Endothelial cell of umbilical vein (primary cell): ENCODE measurements at regions not wholly inside any gene's neighbourhood (a gene's known extent, or its start where the extent isn't known, plus 50 kb on each side); places are given as distances from the start of the nearest gene placed in this dataset.
"Not testable (repeated sequence)": the region's sequence is repeated elsewhere in the genome, so short reads cannot be mapped to it uniquely, and the experiment has no call there.

ENCODE experiments used
- BruUV-seq: library from RNA; stranded (reverse); fragments of 400-500 nt; replicated peaks from 2 replicates; lab custom pipeline; 2021; lab: Mats Ljungman, UMichigan
- CTCF ChIA-PET: fragments of 300-600, 350-600 bp; sonication (Branson Sonifier 250); formaldehyde crosslinking; loops from one replicate; lab custom pipeline; 2021; ENCODE audit warnings: antibody characterized with exemption, inconsistent platforms; lab: Charles Lee
- POLR2A ChIA-PET: fragments of 300-600, 350-600 bp; sonication (Branson Sonifier 250); formaldehyde crosslinking; loops from one replicate; lab custom pipeline; 2021; ENCODE audit warnings: antibody characterized with exemption, inconsistent platforms; lab: Charles Lee
- DNase-seq: peaks from one replicate; pipeline ENCODE4 v3.0.0-alpha.2; 2011; ENCODE audit warnings: low read depth, low spot score
- FAIRE-seq: peaks from 2 replicates; lab custom pipeline; 2011; peaks lifted over from hg19 to GRCh38; lab: Jason Lieb, UNC
- H2AFZ ChIP-seq: 2 replicates; pipeline ENCODE4 v1.6.0; 2012; ENCODE audit warnings: low read depth, low read length, control low read depth, inconsistent platforms
- H3K27ac ChIP-seq: 2 replicates; pipeline ENCODE4 v1.5.1; 2011; ENCODE audit warnings: low read depth, mild to moderate bottlenecking, control low read depth, low read length, moderate library complexity; ENCODE audit not compliant: insufficient read depth
- H3K27me3 ChIP-seq, 2 experiments: 2 replicates each; pipeline versions ENCODE4 v1.6.0 to v1.6.1; 2011; ENCODE audit warnings: low read length in 2 of 2, mixed read lengths in 1 of 2; ENCODE audit not compliant: control insufficient read depth in 2 of 2, insufficient read depth in 2 of 2
- H3K36me3 ChIP-seq, 2 experiments: 2 replicates in 1 of 2; 3 replicates in 1 of 2; pipeline ENCODE4 v1.5.1; 2011; ENCODE audit warnings: low read length in 2 of 2, mild to moderate bottlenecking in 1 of 2, moderate library complexity in 1 of 2; ENCODE audit not compliant: control insufficient read depth in 2 of 2, insufficient read depth in 2 of 2; ENCODE audit errors: extremely low read depth in 1 of 2
- H3K4me1 ChIP-seq: 3 replicates; pipeline ENCODE4 v1.5.1; 2011; ENCODE audit warnings: mild to moderate bottlenecking, low read length; ENCODE audit not compliant: control insufficient read depth, insufficient read depth; ENCODE audit errors: extremely low read depth
- H3K4me2 ChIP-seq: 2 replicates; pipeline ENCODE4 v1.6.1; 2011; ENCODE audit warnings: low read length, control low read depth, mixed read lengths; ENCODE audit not compliant: insufficient read depth
- H3K4me3 ChIP-seq, 3 experiments: fragments of 200-600 bp in 1 of 3; sonication (generic), shearing (Covaris generic) in 1 of 3; replicated peaks in 1 of 3; 2 replicates each; pipeline ENCODE4 v1.5.1; 2011 to 2016; ENCODE audit warnings: control low read depth in 3 of 3, low read length in 3 of 3, mild to moderate bottlenecking in 2 of 3, inconsistent platforms in 1 of 3, low read depth in 1 of 3, moderate library complexity in 1 of 3; ENCODE audit not compliant: insufficient read depth in 1 of 3
- H3K79me2 ChIP-seq: 2 replicates; pipeline ENCODE4 v1.6.0; 2012; ENCODE audit warnings: low read length, inconsistent platforms; ENCODE audit not compliant: control insufficient read depth, insufficient read depth
- H3K9ac ChIP-seq: replicated peaks from 2 replicates; pipeline ENCODE3; 2011; ENCODE audit warnings: low read length, control low read depth; ENCODE audit not compliant: insufficient read depth; ENCODE audit errors: extremely low read depth
- H3K9me1 ChIP-seq: replicated peaks from 3 replicates; pipeline ENCODE4 v1.6.0; 2011; ENCODE audit warnings: mild to moderate bottlenecking, low read length; ENCODE audit not compliant: control insufficient read depth, insufficient read depth; ENCODE audit errors: extremely low read depth
- H3K9me3 ChIP-seq: replicated peaks from 2 replicates; pipeline ENCODE4 v1.5.1; 2012; ENCODE audit warnings: low read length, inconsistent platforms; ENCODE audit not compliant: control insufficient read depth, insufficient read depth
- H4K20me1 ChIP-seq: replicated peaks from 2 replicates; pipeline ENCODE3; 2011; ENCODE audit warnings: mild to moderate bottlenecking, low read length; ENCODE audit not compliant: control insufficient read depth, insufficient read depth; ENCODE audit errors: extremely low read depth
- EZH2 ChIP-seq: IDR thresholded peaks from 2 replicates; pipeline ENCODE4 v1.6.1; 2012; ENCODE audit warnings: borderline replicate concordance, low read depth, mild to moderate bottlenecking, moderate library complexity, low read length, inconsistent platforms; ENCODE audit not compliant: severe bottlenecking
- MAX ChIP-seq: IDR thresholded peaks from 2 replicates; pipeline ENCODE4 v1.6.1; 2011; ENCODE audit not compliant: insufficient read depth, insufficient read length
- POLR2A ChIP-seq: IDR thresholded peaks from 2 replicates; pipeline ENCODE4 v1.6.1; 2012; ENCODE audit warnings: low read depth, mild to moderate bottlenecking, control low read depth, low read length
- dilution Hi-C: fragments of 300-500 bp; cut with MboI; formaldehyde crosslinking; loops from one replicate; pipeline ENCODE4 v1.15.0; 2019; ENCODE audit warnings: low sequenced_read_pairs; ENCODE audit not compliant: extremely low pct_ligation_motif_present
- intact Hi-C: fragments of 100-400 bp; cut with micrococcal nuclease; formaldehyde crosslinking; loops from one replicate; pipeline ENCODE4 v1.10.0; 2022
- TF ChIP-seq, protein P1 (sequence below), 2 donors: IDR thresholded peaks; 1 replicate in 1 of 2; 2 replicates in 1 of 2; pipeline ENCODE4 v1.5.1; 2011; ENCODE audit warnings: low read length in 2 of 2, mild to moderate bottlenecking in 2 of 2, moderate library complexity in 2 of 2, control low read depth in 1 of 2, inconsistent platforms in 1 of 2, low read depth in 1 of 2; ENCODE audit not compliant: insufficient read depth in 1 of 2; ENCODE audit errors: extremely low read depth in 1 of 2

GRCh38 chr2:35440308-35440707 is 915.3 kb upstream of the CRIM1 start:
- dilution Hi-C loops, H3K9me1 ChIP-seq, H3K4me1 ChIP-seq, H2AFZ ChIP-seq, H3K27me3 ChIP-seq, H3K9ac ChIP-seq, H4K20me1 ChIP-seq, H3K9me3 ChIP-seq, H3K4me2 ChIP-seq, CTCF ChIA-PET, POLR2A ChIA-PET, H3K79me2 ChIP-seq, DNase-seq, intact Hi-C loops, H3K4me3 ChIP-seq, H3K36me3 ChIP-seq, H3K27ac ChIP-seq, BruUV-seq, FAIRE-seq: not testable (repeated sequence)

DNA sequence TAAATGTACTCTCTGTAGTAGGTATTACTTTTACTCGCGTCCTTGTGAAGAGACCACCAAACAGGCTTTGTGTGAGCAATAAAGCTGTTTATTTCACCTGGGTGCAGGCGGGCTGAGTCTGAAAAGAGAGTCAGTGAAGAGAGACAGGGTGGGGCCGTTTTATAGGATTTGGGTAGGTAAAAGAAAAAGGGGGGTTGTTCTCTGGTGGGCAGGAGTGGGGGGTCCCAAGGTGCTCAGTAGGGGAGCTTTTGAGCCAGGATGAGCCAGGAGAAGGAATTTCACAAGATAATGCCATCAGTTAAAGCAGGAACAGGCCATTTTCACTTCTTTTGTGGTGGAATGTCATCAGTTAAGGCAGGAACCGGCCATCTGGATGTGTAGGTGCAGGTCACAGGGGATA is 918.7 kb upstream of the CRIM1 start:
- DNase-seq, H3K79me2 ChIP-seq, H3K9me1 ChIP-seq, H3K36me3 ChIP-seq, CTCF ChIA-PET, H3K9me3 ChIP-seq, H3K4me2 ChIP-seq, H3K9ac ChIP-seq, dilution Hi-C loops, H3K4me1 ChIP-seq, BruUV-seq, H3K27ac ChIP-seq, POLR2A ChIA-PET, intact Hi-C loops, H2AFZ ChIP-seq, H3K27me3 ChIP-seq, FAIRE-seq, H4K20me1 ChIP-seq, H3K4me3 ChIP-seq: not testable (repeated sequence)

DNA sequence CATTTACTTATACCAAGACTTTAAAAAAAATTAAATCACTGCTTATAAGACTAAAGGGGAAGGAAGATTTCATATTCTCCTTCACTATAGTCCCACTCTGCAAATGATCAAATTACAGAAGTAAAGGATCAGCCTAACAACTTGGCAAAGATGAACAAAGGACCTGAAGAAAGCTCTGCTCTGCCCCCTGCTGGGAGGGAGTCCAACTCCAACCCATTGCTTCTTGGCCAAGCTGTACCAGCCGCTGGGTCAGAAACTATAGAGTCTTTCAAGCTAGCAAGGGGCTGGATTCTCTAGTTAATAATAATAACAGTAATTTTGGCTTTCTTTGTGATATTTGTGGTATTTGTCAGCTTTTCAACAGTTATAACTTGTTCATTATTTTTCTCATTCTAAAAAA is 927.0 kb upstream of the CRIM1 start:
- H2AFZ ChIP-seq, result no peak overlapping the region
- H3K36me3 ChIP-seq, result no peaks in the 10 kb centered on the region
- TF ChIP-seq MAX (no peak), EZH2 (no peak), POLR2A (no peak)
- TF ChIP-seq, protein P1, sequence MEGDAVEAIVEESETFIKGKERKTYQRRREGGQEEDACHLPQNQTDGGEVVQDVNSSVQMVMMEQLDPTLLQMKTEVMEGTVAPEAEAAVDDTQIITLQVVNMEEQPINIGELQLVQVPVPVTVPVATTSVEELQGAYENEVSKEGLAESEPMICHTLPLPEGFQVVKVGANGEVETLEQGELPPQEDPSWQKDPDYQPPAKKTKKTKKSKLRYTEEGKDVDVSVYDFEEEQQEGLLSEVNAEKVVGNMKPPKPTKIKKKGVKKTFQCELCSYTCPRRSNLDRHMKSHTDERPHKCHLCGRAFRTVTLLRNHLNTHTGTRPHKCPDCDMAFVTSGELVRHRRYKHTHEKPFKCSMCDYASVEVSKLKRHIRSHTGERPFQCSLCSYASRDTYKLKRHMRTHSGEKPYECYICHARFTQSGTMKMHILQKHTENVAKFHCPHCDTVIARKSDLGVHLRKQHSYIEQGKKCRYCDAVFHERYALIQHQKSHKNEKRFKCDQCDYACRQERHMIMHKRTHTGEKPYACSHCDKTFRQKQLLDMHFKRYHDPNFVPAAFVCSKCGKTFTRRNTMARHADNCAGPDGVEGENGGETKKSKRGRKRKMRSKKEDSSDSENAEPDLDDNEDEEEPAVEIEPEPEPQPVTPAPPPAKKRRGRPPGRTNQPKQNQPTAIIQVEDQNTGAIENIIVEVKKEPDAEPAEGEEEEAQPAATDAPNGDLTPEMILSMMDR (IDR thresholded peaks at IDR 0.05; ENCODE audit: extremely low read depth in 1 of 2, insufficient read depth in 1 of 2, low read depth in 1 of 2, low read length in 2 of 2), result peak; percentile 56 to 65
- no peaks in the 10 kb centered on the region for H3K9me3 ChIP-seq
- no peak overlapping the region for H3K4me3 ChIP-seq
- H3K9me1 ChIP-seq, result no peaks in the 10 kb centered on the region
- H3K4me1 ChIP-seq, result no peaks in the 10 kb centered on the region
- no peaks in the 10 kb centered on the region for H4K20me1 ChIP-seq
- intact Hi-C loops (loop anchor here (1.0 kb wide), 2 partner anchors 1332 to 1754 kb away; no protein-coding TSS in a partner anchor), dilution Hi-C loops (no loop called here)
- DNase-seq (peak; percentile 22), FAIRE-seq (peak; percentile 21)
- H3K27me3 ChIP-seq, result peaks cover 2% of the 10 kb centered on the region in 2 experiments
- H3K27ac ChIP-seq, result no peak overlapping the region
- H3K79me2 ChIP-seq, result no peaks in the 10 kb centered on the region
- H3K9ac ChIP-seq, result no peak overlapping the region
- H3K4me2 ChIP-seq, result no peak overlapping the region
- ChIA-PET CTCF (interaction anchor here (0.8 to 2.5 kb wide), 13 partner anchors 12 to 1755 kb away, joined by 3 to 10 read pairs (median 4); no protein-coding TSS in a partner anchor), POLR2A (no interaction called here)
- no TSS peak for BruUV-seq
